Astrocyte (in vitro differentiated cells and primary cell): ENCODE measurements at regions not wholly inside any gene's neighbourhood (a gene's known extent, or its start where the extent isn't known, plus 50 kb on each side); places are given as distances from the start of the nearest gene placed in this dataset.

ENCODE experiments used
- CTCF ChIP-seq: IDR thresholded peaks from 2 replicates; pipeline ENCODE4 v1.5.1; 2011; ENCODE audit warnings: low read depth, mild to moderate bottlenecking, inconsistent platforms, low read length, moderate library complexity; ENCODE audit not compliant: insufficient read depth
- EZH2 ChIP-seq: IDR thresholded peaks from 2 replicates; pipeline ENCODE4 v1.6.1; 2012; ENCODE audit warnings: mild to moderate bottlenecking, low read length, inconsistent platforms; ENCODE audit not compliant: insufficient read depth

DNA sequence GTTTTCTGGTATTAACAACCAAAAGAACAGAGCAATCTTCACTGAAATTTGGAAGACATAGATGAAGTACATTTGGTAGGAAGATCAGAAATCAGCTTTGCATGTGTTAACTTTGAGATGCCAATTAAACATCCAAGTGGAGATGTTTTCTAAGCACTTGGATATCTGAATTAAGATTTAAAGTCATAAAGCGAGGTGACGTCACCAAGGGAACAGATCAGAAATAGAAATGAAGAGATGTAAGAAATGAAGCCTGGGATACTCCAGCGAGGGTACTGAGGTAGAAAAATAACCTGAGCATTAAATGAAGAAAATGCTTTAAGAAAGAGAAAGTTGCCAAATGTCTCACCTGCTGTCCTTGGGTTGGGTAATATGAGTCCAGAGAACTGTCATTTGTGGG is 1223.3 kb downstream of the MAT2B start:
- TF ChIP-seq CTCF (no peak), EZH2 (no peak)
